Natural killer cell (primary cell): ENCODE measurements at regions not wholly inside any gene's neighbourhood (a gene's known extent, or its start where the extent isn't known, plus 50 kb on each side); places are given as distances from the start of the nearest gene placed in this dataset.

Source experiments
- ATAC-seq, 3 donors: fragments of 150-1000 bp in 2 of 3; fragments of 200-7000 bp in 1 of 3; cut with Tn5 transposase; 1 replicate in 1 of 3; 2 replicates in 2 of 3; pipeline ENCODE4 v1.10.0; 2021; ENCODE audit warnings: mild to moderate bottlenecking in 2 of 3, moderate library complexity in 2 of 3
- DNase-seq, 2 donors: peaks; one replicate each; pipeline versions ENCODE4 v3.0.0 to v3.0.0-alpha.2; 2013 to 2021; ENCODE audit warnings: mixed read lengths in 1 of 2
- H3K27ac ChIP-seq: one replicate; pipeline ENCODE4 v1.5.1; 2013; ENCODE audit warnings: mild to moderate bottlenecking, low read length
- H3K27me3 ChIP-seq: one replicate; pipeline ENCODE4 v1.6.1; 2013; ENCODE audit warnings: low read length; ENCODE audit not compliant: control insufficient read depth, insufficient read depth
- H3K36me3 ChIP-seq: one replicate; pipeline ENCODE4 v1.6.1; 2013; ENCODE audit warnings: low read length; ENCODE audit not compliant: control insufficient read depth, insufficient read depth
- H3K4me1 ChIP-seq: one replicate; pipeline ENCODE4 v1.6.1; 2013; ENCODE audit warnings: low read length; ENCODE audit not compliant: control insufficient read depth, insufficient read depth
- H3K4me3 ChIP-seq: one replicate; pipeline ENCODE4 v1.5.1; 2013; ENCODE audit warnings: low read length
- H3K9me3 ChIP-seq: one replicate; pipeline ENCODE4 v1.6.1; 2013; ENCODE audit warnings: low read length; ENCODE audit not compliant: control insufficient read depth, insufficient read depth
- H3K27ac Mint-ChIP-seq, 2 donors: one replicate each; pipeline ENCODE4 v1.8.0; 2022; ENCODE audit warnings: mild to moderate bottlenecking in 2 of 2, mixed read lengths in 2 of 2, moderate library complexity in 1 of 2
- H3K27me3 Mint-ChIP-seq, 2 donors: one replicate each; pipeline ENCODE4 v1.8.0; 2022; ENCODE audit warnings: low read depth in 2 of 2, mixed read lengths in 2 of 2
- H3K36me3 Mint-ChIP-seq: one replicate; pipeline ENCODE4 v1.8.0; 2022; ENCODE audit warnings: mixed read lengths
- H3K4me1 Mint-ChIP-seq, 2 donors: one replicate each; pipeline ENCODE4 v1.8.0; 2022; ENCODE audit warnings: mixed read lengths in 2 of 2
- H3K4me3 Mint-ChIP-seq: one replicate; pipeline ENCODE4 v1.8.0; 2022; ENCODE audit warnings: mild to moderate bottlenecking, moderate library complexity, mixed read lengths
- H3K9me3 Mint-ChIP-seq, 2 donors: one replicate each; pipeline ENCODE4 v1.8.0; 2022; ENCODE audit warnings: mixed read lengths in 2 of 2
- WGBS: methylation state at CpG from one replicate; pipeline ENCODE4 v1.1.7; 2013; ENCODE audit warnings: missing lambda C conversion rate; ENCODE audit not compliant: insufficient coverage; 5-methylcytosine and 5-hydroxymethylcytosine counted together
- intact Hi-C: fragments of 100-400 bp; cut with micrococcal nuclease; formaldehyde crosslinking; loops from one replicate; pipeline ENCODE4 v1.14.2; 2022
- TF ChIP-seq, protein P1 (sequence below): fragments of 200-600 bp; IDR thresholded peaks from one replicate; pipeline ENCODE4 v1.8.0; 2022; ENCODE audit warnings: antibody characterized with exemption

DNA sequence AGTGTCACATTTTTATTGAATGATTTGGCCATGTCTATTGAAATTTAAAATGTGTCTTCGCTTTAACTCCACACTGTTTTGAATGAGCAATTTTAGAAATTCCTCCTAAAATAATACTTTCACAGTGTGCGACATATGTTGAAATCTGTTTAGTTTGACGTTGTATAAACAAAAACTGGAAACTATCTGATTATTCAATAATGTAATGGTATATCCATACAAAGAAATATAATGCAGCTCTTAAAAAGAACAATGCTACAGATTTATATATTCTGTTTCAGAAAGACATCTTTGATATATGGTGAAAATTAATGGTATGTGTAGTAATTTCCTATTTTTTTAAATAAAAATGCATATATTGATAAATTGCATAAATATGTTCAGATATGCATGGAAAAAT, 268.7 kb upstream of the SORL1-AS1 start:
- no peak overlapping the region for H3K27ac ChIP-seq
- H3K4me3 ChIP-seq, result no peak overlapping the region
- H3K27ac Mint-ChIP-seq, result no peak overlapping the region
- TF ChIP-seq, protein P1, sequence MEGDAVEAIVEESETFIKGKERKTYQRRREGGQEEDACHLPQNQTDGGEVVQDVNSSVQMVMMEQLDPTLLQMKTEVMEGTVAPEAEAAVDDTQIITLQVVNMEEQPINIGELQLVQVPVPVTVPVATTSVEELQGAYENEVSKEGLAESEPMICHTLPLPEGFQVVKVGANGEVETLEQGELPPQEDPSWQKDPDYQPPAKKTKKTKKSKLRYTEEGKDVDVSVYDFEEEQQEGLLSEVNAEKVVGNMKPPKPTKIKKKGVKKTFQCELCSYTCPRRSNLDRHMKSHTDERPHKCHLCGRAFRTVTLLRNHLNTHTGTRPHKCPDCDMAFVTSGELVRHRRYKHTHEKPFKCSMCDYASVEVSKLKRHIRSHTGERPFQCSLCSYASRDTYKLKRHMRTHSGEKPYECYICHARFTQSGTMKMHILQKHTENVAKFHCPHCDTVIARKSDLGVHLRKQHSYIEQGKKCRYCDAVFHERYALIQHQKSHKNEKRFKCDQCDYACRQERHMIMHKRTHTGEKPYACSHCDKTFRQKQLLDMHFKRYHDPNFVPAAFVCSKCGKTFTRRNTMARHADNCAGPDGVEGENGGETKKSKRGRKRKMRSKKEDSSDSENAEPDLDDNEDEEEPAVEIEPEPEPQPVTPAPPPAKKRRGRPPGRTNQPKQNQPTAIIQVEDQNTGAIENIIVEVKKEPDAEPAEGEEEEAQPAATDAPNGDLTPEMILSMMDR, result no peak
- peaks cover 0 to 3% of the 10 kb centered on the region in 2 donors for H3K9me3 Mint-ChIP-seq
- H3K4me3 Mint-ChIP-seq, result no peak overlapping the region
- no peaks in the 10 kb centered on the region for H3K36me3 ChIP-seq
- H3K4me1 ChIP-seq, result no peaks in the 10 kb centered on the region
- H3K9me3 ChIP-seq, result no peaks in the 10 kb centered on the region
- DNase-seq, result no peak
- no peaks in the 10 kb centered on the region for H3K36me3 Mint-ChIP-seq
- no peak for ATAC-seq
- intact Hi-C loops, result no loop called here
- peaks cover 23% of the 10 kb centered on the region in 2 donors for H3K27me3 Mint-ChIP-seq
- no peaks in the 10 kb centered on the region for H3K4me1 Mint-ChIP-seq
- WGBS, result no CpG with 5 or more reads among the region's 3 CpGs
- peaks cover 3% of the 10 kb centered on the region for H3K27me3 ChIP-seq

DNA sequence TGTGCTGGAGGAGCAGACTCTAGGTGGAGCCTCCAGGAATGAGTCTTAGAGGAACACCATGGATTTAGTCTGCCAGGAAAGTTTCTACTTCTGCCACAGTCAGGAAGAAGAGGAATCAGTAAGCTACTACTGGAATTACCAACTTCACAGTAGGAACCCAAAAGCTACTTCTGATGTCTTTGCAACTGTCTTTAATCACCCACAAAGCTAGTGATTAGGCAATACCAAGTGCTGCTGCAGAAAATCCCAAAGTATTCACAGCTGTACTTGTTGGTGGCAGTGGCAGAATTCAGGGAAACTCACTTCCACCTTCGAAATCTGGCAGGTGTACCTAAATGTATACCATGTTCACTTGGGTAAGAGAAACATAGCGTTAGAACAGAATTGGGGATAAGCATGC, 264.5 kb upstream of the SORL1-AS1 start:
- Histone ChIP-seq H3K9me3 (no peaks in the 10 kb centered on the region), H3K4me3 (no peak overlapping the region), H3K27me3 (no peaks in the 10 kb centered on the region), H3K36me3 (no peaks in the 10 kb centered on the region), H3K4me1 (no peaks in the 10 kb centered on the region), H3K27ac (no peak overlapping the region)
- DNase-seq (no peak), ATAC-seq (no peak)
- Mint-ChIP-seq H3K27me3 (peaks cover 13 to 16% of the 10 kb centered on the region in 2 donors), H3K27ac (no peak overlapping the region), H3K9me3 (peaks cover 0 to 5% of the 10 kb centered on the region in 2 donors), H3K4me3 (no peak overlapping the region), H3K4me1 (no peaks in the 10 kb centered on the region), H3K36me3 (no peaks in the 10 kb centered on the region)
- intact Hi-C loops, result no loop called here
- WGBS, result 84% methylated on average over 2 of the region's 2 CpGs
- TF ChIP-seq, protein P1, result no peak

DNA sequence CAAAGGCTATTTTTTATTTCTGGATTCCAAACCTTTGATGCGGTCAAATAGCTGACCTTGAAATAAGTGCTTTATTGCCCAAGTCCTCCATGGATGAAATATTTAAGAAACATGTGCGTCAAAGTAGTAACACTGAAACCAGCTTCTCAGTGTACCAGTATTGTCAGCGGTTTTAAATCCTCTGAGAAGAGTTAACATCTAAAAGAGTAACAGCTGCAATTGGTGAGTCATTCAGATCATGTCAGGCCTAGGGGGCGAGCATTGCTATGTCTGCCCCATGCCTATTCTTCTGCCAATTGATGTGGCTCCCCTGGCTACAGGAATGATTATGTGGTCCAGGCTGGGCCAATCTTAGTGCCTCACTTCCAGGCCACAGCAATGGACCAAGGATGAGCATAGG, 263.3 kb upstream of the SORL1-AS1 start:
- TF ChIP-seq, protein P1, result no peak
- H3K9me3 ChIP-seq, result no peaks in the 10 kb centered on the region
- Mint-ChIP-seq H3K9me3 (peaks cover 0 to 5% of the 10 kb centered on the region in 2 donors), H3K4me3 (no peak overlapping the region), H3K27ac (no peak overlapping the region), H3K27me3 (peaks cover 13 to 18% of the 10 kb centered on the region in 2 donors), H3K36me3 (no peaks in the 10 kb centered on the region), H3K4me1 (no peaks in the 10 kb centered on the region)
- H3K36me3 ChIP-seq, result no peaks in the 10 kb centered on the region
- intact Hi-C loops, result no loop called here
- no peak overlapping the region for H3K27ac ChIP-seq
- no peak overlapping the region for H3K4me3 ChIP-seq
- no peak for DNase-seq
- H3K4me1 ChIP-seq, result no peaks in the 10 kb centered on the region
- ATAC-seq, result no peak
- no peaks in the 10 kb centered on the region for H3K27me3 ChIP-seq
- 89% methylated on average over 4 of the region's 4 CpGs for WGBS

DNA sequence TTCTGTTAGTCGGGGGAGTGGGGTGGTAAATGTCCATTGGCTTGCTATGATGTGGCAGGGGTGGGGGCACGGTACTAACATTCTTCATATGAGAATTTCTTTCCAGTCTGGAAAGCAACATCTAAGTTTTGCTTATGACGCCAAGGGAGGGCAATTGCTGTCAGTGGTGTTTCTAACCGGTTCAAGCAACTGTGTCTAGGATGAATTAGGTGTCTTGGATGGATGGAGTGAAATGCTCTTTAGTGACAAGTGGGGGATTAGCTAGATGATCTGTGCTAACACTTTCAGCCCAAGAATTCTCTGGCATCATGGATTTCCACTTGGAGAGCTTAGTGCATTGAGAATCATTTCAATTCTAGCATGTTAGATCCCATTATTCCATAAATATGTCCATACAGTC, 262.6 kb upstream of the SORL1-AS1 start:
- Histone ChIP-seq H3K27ac (no peak overlapping the region), H3K4me3 (no peak overlapping the region), H3K4me1 (no peaks in the 10 kb centered on the region), H3K9me3 (no peaks in the 10 kb centered on the region), H3K36me3 (no peaks in the 10 kb centered on the region), H3K27me3 (no peaks in the 10 kb centered on the region)
- 95% methylated on average over 4 of the region's 4 CpGs for WGBS
- DNase-seq (no peak), ATAC-seq (no peak)
- peaks cover 7 to 15% of the 10 kb centered on the region in 2 donors for H3K27me3 Mint-ChIP-seq
- H3K9me3 Mint-ChIP-seq, result peaks cover 0 to 2% of the 10 kb centered on the region in 2 donors
- TF ChIP-seq, protein P1, result no peak
- H3K27ac Mint-ChIP-seq, result no peak overlapping the region
- no peaks in the 10 kb centered on the region for H3K4me1 Mint-ChIP-seq
- H3K4me3 Mint-ChIP-seq, result no peak overlapping the region
- H3K36me3 Mint-ChIP-seq, result no peaks in the 10 kb centered on the region
- intact Hi-C loops, result no loop called here
